ENCODE measurements at regions not wholly inside any gene's neighbourhood (a gene's known extent, or its start where the extent isn't known, plus 50 kb on each side); places are given as distances from the start of the nearest gene placed in this dataset.

- WGBS (ENCODE audit: low lambda C conversion rate), result 98% methylated on average over 4 of the region's 4 CpGs
- no peak overlapping the region for H3K4me3 ChIP-seq (ENCODE audit: low read depth in 2 of 2, low read length in 1 of 2)
- peak overlapping the region; percentile 52 for H2AFZ ChIP-seq (ENCODE audit: low read depth)
- ChIA-PET CTCF (no interaction called here), POLR2A (no interaction called here)
- no peaks in the 10 kb centered on the region for H3K36me3 ChIP-seq (replicated peaks in 1 of 2; ENCODE audit: control insufficient read depth in 1 of 2, insufficient read depth in 2 of 2, low read length in 1 of 2)
- peaks cover 0 to 11% of the 10 kb centered on the region in 2 experiments; a peak in 1 of 4 replicates for H3K4me1 ChIP-seq (ENCODE audit: control insufficient read depth in 1 of 2, insufficient read depth in 2 of 2, low read depth in 1 of 2, low read length in 1 of 2)
- no peaks in the 10 kb centered on the region for H3K9me3 ChIP-seq
- peak overlapping the region; percentile 41; the same call in 1 of the 2 replicates for H3K9ac ChIP-seq
- TF ChIP-seq TAF1 (IDR thresholded peaks at IDR 0.05; ENCODE audit: borderline replicate concordance, low read depth, low read length), result no peak
- TF ChIP-seq FOSL2 (IDR thresholded peaks at IDR 0.05; ENCODE audit: borderline replicate concordance, low read depth), result no peak
- TF ChIP-seq TCF12 (IDR thresholded peaks at IDR 0.05), result no peak
- TF ChIP-seq RFX5 (IDR thresholded peaks at IDR 0.05; ENCODE audit: low read length), result no peak
- TF ChIP-seq REST (IDR thresholded peaks at IDR 0.05; ENCODE audit: low read depth, low read length), result no peak
- no peak for TF ChIP-seq RCOR1 (IDR thresholded peaks at IDR 0.05; ENCODE audit: low read length)
- TF ChIP-seq CHD2 (IDR thresholded peaks at IDR 0.05; ENCODE audit: low read length, partially characterized antibody), result no peak
- TF ChIP-seq FOXJ3 (CRISPR knock-in tag; IDR thresholded peaks at IDR 0.05), result no peak
- no peak for TF ChIP-seq EZH2phosphoT487 (IDR thresholded peaks at IDR 0.05; ENCODE audit: borderline replicate concordance, low read depth)
- TF ChIP-seq MXI1 (IDR thresholded peaks at IDR 0.05; ENCODE audit: low read depth, low read length), result no peak
- DNase-seq, result no peak
- peaks cover 20% of the 10 kb centered on the region for H3F3A ChIP-seq (replicated peaks; ENCODE audit: insufficient read depth)
- no peaks in the 10 kb centered on the region for H4K20me1 ChIP-seq (ENCODE audit: insufficient read depth)
- H3K4me2 ChIP-seq, result 0 out of 2 replicates have a peak overlapping the region, but pooled peaks have one; percentile 12
- H3K27ac ChIP-seq (ENCODE audit: low read depth in 2 of 2, low read length in 1 of 2), result peak overlapping the region in 1 of 2 experiments; percentile 93; a peak in 2 of 4 replicates
- no peaks in the 10 kb centered on the region for H3K79me2 ChIP-seq (ENCODE audit: insufficient read depth)
- H3K9me2 ChIP-seq, result no peaks in the 10 kb centered on the region
- no peaks in the 10 kb centered on the region for H3K27me3 ChIP-seq (ENCODE audit: insufficient read depth)
These were observed 504.7 kb downstream of the CCDC171 start for GRCh38 chr9:16057541-16057940.

- H3K79me2 ChIP-seq (ENCODE audit: insufficient read depth), result no peaks in the 10 kb centered on the region
- no peak overlapping the region for H3K4me3 ChIP-seq (ENCODE audit: low read depth in 2 of 2, low read length in 1 of 2)
- no peaks in the 10 kb centered on the region for H3K9me2 ChIP-seq
- WGBS (ENCODE audit: low lambda C conversion rate), result 61% methylated on average over 7 of the region's 7 CpGs
- no peaks in the 10 kb centered on the region for H3K9me3 ChIP-seq
- peak overlapping the region; percentile 24; the same call in 1 of the 2 replicates for H3K9ac ChIP-seq
- H3K27ac ChIP-seq (ENCODE audit: low read depth in 2 of 2, low read length in 1 of 2), result peak overlapping the region in 1 of 2 experiments; percentile 93; a peak in 2 of 4 replicates
- CTCF ChIA-PET, result interaction anchor here (0.6 to 1.4 kb wide), 2 partner anchors 12 to 184 kb away, joined by 3 to 4 read pairs; no protein-coding TSS in a partner anchor
- H4K20me1 ChIP-seq (ENCODE audit: insufficient read depth), result no peaks in the 10 kb centered on the region
- H3K4me2 ChIP-seq, result peak overlapping the region; percentile 34; the same call in 1 of the 2 replicates
- H2AFZ ChIP-seq (ENCODE audit: low read depth), result peak overlapping the region; percentile 52; the same call in 1 of the 2 replicates
- H3K36me3 ChIP-seq (replicated peaks in 1 of 2; ENCODE audit: control insufficient read depth in 1 of 2, insufficient read depth in 2 of 2, low read length in 1 of 2), result no peaks in the 10 kb centered on the region
- H3K4me1 ChIP-seq (ENCODE audit: control insufficient read depth in 1 of 2, insufficient read depth in 2 of 2, low read depth in 1 of 2, low read length in 1 of 2), result peaks cover 0 to 14% of the 10 kb centered on the region in 2 experiments; a peak in 1 of 4 replicates
- POLR2A ChIA-PET, result no interaction called here
- no peaks in the 10 kb centered on the region for H3K27me3 ChIP-seq (ENCODE audit: insufficient read depth)
- no peak for DNase-seq
- peaks cover 25% of the 10 kb centered on the region for H3F3A ChIP-seq (replicated peaks; ENCODE audit: insufficient read depth)
- TF ChIP-seq JUND (IDR thresholded peaks at IDR 0.05) (no peak; the same call in 1 of the 2 replicates), USF2 (IDR thresholded peaks at IDR 0.05; ENCODE audit: borderline replicate concordance, low read depth, low read length) (no peak), FOXM1 (IDR thresholded peaks at IDR 0.05; ENCODE audit: low read depth) (no peak), FOSL2 (IDR thresholded peaks at IDR 0.05; ENCODE audit: borderline replicate concordance, low read depth) (peak; percentile 50; the same call in 1 of the 2 replicates), RFX5 (IDR thresholded peaks at IDR 0.05; ENCODE audit: low read length) (no peak), MEF2A (IDR thresholded peaks at IDR 0.05; ENCODE audit: borderline replicate concordance, low read depth) (no peak), REST (IDR thresholded peaks at IDR 0.05; ENCODE audit: low read depth, low read length) (no peak), FOXJ3 (CRISPR knock-in tag; IDR thresholded peaks at IDR 0.05) (no peak), MXI1 (IDR thresholded peaks at IDR 0.05; ENCODE audit: low read depth, low read length) (no peak), NRF1 (IDR thresholded peaks at IDR 0.05; ENCODE audit: low read depth, low read length) (no peak), GABPA (IDR thresholded peaks at IDR 0.05; ENCODE audit: low read depth) (0 out of 2 replicates have a peak, but pooled peaks have one; percentile 21), TCF12 (IDR thresholded peaks at IDR 0.05) (peak; percentile 54; the same call in 1 of the 2 replicates), POLR2AphosphoS5 (IDR thresholded peaks at IDR 0.05; ENCODE audit: low read depth, low read length) (no peak), ELF1 (IDR thresholded peaks at IDR 0.05) (no peak), SIN3A (IDR thresholded peaks at IDR 0.05; ENCODE audit: borderline replicate concordance, low read depth, low read length) (no peak), NFIC (IDR thresholded peaks at IDR 0.05; ENCODE audit: borderline replicate concordance) (no peak)
These were observed 505.3 kb downstream of the CCDC171 start for GRCh38 chr9:16058131-16058549.

Data from SK-N-SH (cell line).